OCI-LY7 (cell line): ENCODE measurements at regions not wholly inside any gene's neighbourhood (a gene's known extent, or its start where the extent isn't known, plus 50 kb on each side); places are given as distances from the start of the nearest gene placed in this dataset.

ENCODE experiments used
- CTCF ChIP-seq: fragments of 200-600 bp; sonication (generic); conservative IDR thresholded peaks from 2 replicates; pipeline ENCODE4 v1.5.1; 2014; ENCODE audit warnings: mild to moderate bottlenecking, antibody characterized with exemption, low read length, moderate library complexity, mixed read lengths
- EZH2phosphoT487 ChIP-seq: fragments of 200-600 bp; sonication (generic); IDR thresholded peaks from 2 replicates; pipeline ENCODE4 v1.6.1; 2018; ENCODE audit warnings: low read depth, borderline replicate concordance, mild to moderate bottlenecking, mixed run types, antibody characterized with exemption, low read length, moderate library complexity, mixed read lengths

DNA sequence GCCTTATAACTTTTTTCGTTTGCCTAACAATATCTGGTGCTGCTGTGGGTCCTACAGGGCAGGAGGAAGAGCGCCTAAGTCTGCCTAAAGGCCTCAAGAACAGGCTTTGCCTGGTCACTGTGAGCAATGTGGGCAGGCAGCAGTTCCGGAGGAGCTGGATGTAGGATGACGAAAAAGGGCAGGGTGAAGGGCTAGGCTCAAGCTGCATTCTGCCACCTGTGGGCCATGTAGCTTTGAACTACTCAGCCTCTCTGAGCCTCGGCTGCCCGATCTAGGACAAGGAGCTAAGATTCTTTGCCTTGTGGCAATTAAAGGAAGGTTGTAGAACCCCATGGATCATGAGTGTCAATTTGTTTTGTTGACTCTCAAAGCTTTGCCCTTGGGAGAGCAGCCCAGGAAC is 57.1 kb upstream of the MAMLD1 start:
- TF ChIP-seq CTCF: no peak
- TF ChIP-seq EZH2phosphoT487: no peak
